Mucosa of rectum (tissue), 2 donors: ENCODE measurements at regions not wholly inside any gene's neighbourhood (a gene's known extent, or its start where the extent isn't known, plus 50 kb on each side); places are given as distances from the start of the nearest gene placed in this dataset.

Experiments used
- H3K27ac ChIP-seq, 2 donors: one replicate each; pipeline ENCODE4 v1.7.0; 2013; ENCODE audit warnings: inconsistent platforms in 2 of 2, low read depth in 2 of 2, low read length in 2 of 2
- H3K27me3 ChIP-seq, 2 donors: one replicate each; pipeline ENCODE4 v1.7.0; 2013; ENCODE audit warnings: low read length in 2 of 2; ENCODE audit not compliant: control insufficient read depth in 2 of 2, insufficient read depth in 2 of 2
- H3K36me3 ChIP-seq, 2 donors: one replicate each; pipeline ENCODE4 v1.7.0; 2013; ENCODE audit warnings: low read length in 2 of 2; ENCODE audit not compliant: control insufficient read depth in 2 of 2, insufficient read depth in 2 of 2
- H3K4me1 ChIP-seq, 2 donors: one replicate each; pipeline ENCODE4 v1.7.0; 2013; ENCODE audit warnings: low read length in 2 of 2, mild to moderate bottlenecking in 1 of 2; ENCODE audit not compliant: control insufficient read depth in 2 of 2, insufficient read depth in 2 of 2
- H3K4me3 ChIP-seq, 2 donors: one replicate each; pipeline ENCODE4 v1.7.0; 2013; ENCODE audit warnings: low read length in 2 of 2
- H3K9ac ChIP-seq, 2 donors: one replicate each; pipeline ENCODE4 v1.7.0; 2013; ENCODE audit warnings: low read length in 2 of 2, low read depth in 1 of 2, mild to moderate bottlenecking in 1 of 2
- H3K9me3 ChIP-seq, 2 donors: one replicate each; pipeline ENCODE4 v1.7.0; 2013; ENCODE audit warnings: low read length in 2 of 2; ENCODE audit not compliant: control insufficient read depth in 2 of 2
- donor health status: healthy.
- donor health status: Normal muscosa, but diverticular disease.

DNA sequence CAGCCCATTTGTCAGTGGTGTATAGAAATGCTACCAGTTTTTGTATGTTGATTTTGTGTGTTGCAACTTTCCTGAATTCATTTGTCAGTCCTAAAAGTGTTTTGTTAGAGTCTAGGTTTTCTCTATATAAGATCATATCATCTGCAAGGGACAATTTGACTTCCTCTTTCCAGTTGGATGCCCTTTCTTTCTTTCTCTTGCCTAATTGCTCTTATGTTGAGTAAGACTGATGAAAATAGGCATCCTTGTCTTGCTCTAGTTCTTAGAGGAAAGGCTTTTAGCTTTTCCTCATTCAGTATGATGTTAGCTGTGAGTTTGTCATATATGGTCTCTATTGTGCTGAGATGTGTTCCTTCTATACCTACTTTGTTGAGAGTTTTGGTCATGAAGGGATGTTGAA, 161.7 kb upstream of the TPK1 start:
- H3K4me1 ChIP-seq = no peaks in the 10 kb centered on the region
- H3K27me3 ChIP-seq = no peaks in the 10 kb centered on the region
- H3K27ac ChIP-seq = no peak overlapping the region
- no peaks in the 10 kb centered on the region for H3K36me3 ChIP-seq
- no peak overlapping the region for H3K9ac ChIP-seq
- H3K9me3 ChIP-seq = peaks cover 4 to 8% of the 10 kb centered on the region in 2 donors
- no peak overlapping the region for H3K4me3 ChIP-seq

DNA sequence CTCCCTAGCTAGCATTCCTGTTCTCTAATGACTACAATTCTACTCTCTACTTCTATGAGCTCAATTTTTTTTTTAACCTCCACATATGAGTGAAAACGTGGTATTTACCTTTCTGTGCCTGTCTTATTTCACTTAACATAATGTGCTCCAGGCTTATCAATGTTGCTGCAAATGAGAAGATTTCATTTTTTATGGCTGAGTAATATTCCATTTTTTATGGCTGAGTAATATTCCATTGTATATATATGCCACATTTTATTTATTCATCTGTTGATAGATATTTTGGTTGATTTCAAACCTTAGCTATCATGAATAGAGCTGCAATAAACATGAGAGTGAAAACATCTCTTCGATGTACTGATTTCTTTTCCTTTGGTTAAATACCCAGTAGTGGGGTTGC, 159.6 kb upstream of the TPK1 start:
- Histone ChIP-seq H3K9ac (no peak overlapping the region), H3K36me3 (no peaks in the 10 kb centered on the region), H3K4me1 (no peaks in the 10 kb centered on the region), H3K9me3 (peaks cover 0 to 8% of the 10 kb centered on the region in 2 donors), H3K27ac (no peak overlapping the region), H3K4me3 (no peak overlapping the region), H3K27me3 (no peaks in the 10 kb centered on the region)

DNA sequence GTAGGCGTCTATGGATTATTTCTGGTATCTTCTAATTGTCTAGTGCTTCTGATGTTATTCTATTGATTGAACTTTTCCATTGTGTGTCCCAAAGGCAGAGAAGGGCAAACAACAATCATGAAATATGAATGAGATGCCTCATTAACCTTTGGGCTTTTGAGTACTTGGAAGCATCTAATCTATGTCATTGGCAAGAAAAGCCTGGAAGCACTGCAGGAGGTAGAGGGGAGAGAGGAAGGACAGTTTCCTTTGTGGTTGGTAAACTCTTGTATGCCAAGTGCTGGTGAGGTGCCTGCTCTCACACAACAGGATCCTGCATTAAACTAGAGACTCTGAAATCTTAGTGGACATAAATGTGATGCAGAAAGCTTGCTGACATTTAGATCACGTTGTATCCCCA, 155.2 kb upstream of the TPK1 start:
- H3K36me3 ChIP-seq = no peaks in the 10 kb centered on the region
- H3K9ac ChIP-seq = no peak overlapping the region
- no peaks in the 10 kb centered on the region for H3K27me3 ChIP-seq

DNA sequence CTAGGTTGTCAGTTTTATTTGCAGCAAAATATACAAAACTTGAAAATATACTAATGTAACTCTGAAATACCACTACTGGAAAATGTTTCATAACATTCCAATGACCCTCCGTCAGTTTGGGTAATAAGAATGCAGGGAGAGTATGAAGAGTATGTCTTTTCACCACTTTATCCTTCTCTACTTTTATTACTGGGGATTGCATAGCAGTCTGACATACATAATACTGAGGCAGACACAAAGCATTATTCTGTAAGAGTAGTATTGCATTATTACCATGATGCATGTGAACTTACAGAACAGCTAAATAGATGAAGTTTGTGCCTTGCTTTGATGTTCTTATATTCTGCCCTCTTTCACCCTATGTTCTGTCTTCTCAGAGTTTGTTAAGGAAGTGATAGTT, 151.8 kb upstream of the TPK1 start:
- Histone ChIP-seq H3K27ac (no peak overlapping the region), H3K36me3 (no peaks in the 10 kb centered on the region), H3K4me3 (no peak overlapping the region), H3K9ac (no peak overlapping the region), H3K9me3 (no peaks in the 10 kb centered on the region), H3K27me3 (no peaks in the 10 kb centered on the region), H3K4me1 (no peaks in the 10 kb centered on the region)

More for the DNA sequence above, 155.2 kb upstream of the TPK1 start:
- H3K27ac ChIP-seq = no peak overlapping the region
- no peaks in the 10 kb centered on the region for H3K4me1 ChIP-seq
- H3K4me3 ChIP-seq = no peak overlapping the region
- no peaks in the 10 kb centered on the region for H3K9me3 ChIP-seq

DNA sequence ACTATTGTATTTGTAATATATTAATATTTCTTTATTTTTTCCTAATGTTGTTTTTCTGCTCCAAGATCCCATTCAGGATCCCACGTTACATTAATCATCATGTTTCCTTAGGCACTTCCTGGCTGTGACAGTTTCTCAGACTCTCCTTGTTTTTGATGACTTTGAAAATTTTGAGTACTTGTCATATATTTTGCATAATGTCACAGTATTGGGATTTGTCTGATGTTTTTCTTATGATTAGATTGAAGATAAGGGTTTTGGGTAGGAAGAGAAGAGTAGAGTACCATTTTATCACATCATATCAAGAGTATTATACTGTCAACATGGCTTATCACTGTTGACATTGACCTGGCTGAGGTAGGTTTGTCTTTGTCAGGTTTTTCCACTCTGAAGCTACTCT, 146.3 kb upstream of the TPK1 start:
- no peaks in the 10 kb centered on the region for H3K27me3 ChIP-seq
- H3K9ac ChIP-seq = no peak overlapping the region
- no peak overlapping the region for H3K27ac ChIP-seq
- no peaks in the 10 kb centered on the region for H3K4me1 ChIP-seq
- H3K4me3 ChIP-seq = no peak overlapping the region
- no peaks in the 10 kb centered on the region for H3K36me3 ChIP-seq
- H3K9me3 ChIP-seq = no peaks in the 10 kb centered on the region

DNA sequence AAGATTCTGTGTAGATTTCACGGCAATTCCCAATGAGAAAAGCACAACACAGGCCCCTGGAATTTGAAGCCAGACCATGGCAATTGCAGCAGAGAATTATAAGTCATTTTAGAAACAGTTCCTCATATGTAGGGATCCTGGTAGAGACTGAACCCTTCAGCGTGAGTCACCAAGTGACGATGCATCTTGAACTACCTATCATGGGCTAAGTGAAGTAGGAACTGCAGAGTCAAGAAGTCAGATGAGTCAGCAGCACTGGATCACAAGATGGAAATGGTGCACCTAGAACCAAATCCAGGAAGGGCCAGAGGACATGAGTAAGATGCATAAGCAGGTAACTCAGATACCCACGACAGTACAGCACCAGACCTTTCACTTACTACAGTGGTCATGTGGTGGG, 140.0 kb upstream of the TPK1 start:
- Histone ChIP-seq H3K9me3 (no peaks in the 10 kb centered on the region), H3K36me3 (no peaks in the 10 kb centered on the region), H3K4me3 (no peak overlapping the region), H3K4me1 (no peaks in the 10 kb centered on the region), H3K27ac (no peak overlapping the region), H3K27me3 (no peaks in the 10 kb centered on the region), H3K9ac (no peak overlapping the region)

DNA sequence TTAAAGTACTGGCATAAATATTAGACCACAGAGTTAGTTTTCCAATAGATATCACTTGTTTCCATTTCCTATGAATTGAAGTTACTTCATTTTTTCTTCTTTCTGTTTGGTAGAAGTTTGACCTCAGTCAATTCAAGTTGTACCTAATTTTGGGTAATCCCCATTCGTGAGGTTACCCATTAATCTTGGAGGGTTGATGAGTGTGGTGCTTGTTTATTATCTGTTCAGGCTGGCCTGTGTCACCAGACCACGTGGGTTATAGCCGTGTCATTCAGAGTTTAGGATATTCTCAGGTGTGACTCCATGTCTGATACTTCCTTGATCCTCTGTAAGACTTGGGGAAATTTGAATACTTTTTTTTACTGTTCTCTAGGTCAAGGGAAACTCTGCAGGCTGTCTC, 133.9 kb upstream of the TPK1 start:
- no peaks in the 10 kb centered on the region for H3K4me1 ChIP-seq
- H3K9me3 ChIP-seq = no peaks in the 10 kb centered on the region
- H3K27ac ChIP-seq = no peak overlapping the region
- no peak overlapping the region for H3K9ac ChIP-seq
- no peaks in the 10 kb centered on the region for H3K27me3 ChIP-seq
- H3K4me3 ChIP-seq = no peak overlapping the region
- no peaks in the 10 kb centered on the region for H3K36me3 ChIP-seq

DNA sequence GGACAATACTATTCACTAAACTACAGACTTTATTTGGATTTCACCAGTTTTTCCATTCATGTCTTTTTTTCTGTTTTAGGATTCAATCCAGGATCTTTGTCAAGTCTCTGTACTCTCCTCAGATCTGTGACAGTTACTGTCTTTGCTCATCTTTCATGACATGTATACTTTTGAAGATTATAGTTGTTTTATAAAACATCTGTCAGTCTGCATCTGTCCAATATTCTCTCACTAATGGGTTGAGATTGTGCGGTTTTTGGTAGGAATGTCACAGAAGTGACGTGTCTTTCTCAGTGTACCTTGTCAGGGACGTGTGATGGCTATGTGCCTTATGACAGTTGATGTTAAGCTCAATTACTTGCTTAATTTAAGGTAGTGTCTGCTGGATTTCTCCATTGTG, 124.9 kb upstream of the TPK1 start:
- H3K4me3 ChIP-seq = no peak overlapping the region
- H3K27ac ChIP-seq = no peak overlapping the region
- no peak overlapping the region for H3K9ac ChIP-seq
- H3K4me1 ChIP-seq = no peaks in the 10 kb centered on the region
- no peaks in the 10 kb centered on the region for H3K36me3 ChIP-seq
- H3K9me3 ChIP-seq = no peaks in the 10 kb centered on the region
- H3K27me3 ChIP-seq = no peaks in the 10 kb centered on the region

DNA sequence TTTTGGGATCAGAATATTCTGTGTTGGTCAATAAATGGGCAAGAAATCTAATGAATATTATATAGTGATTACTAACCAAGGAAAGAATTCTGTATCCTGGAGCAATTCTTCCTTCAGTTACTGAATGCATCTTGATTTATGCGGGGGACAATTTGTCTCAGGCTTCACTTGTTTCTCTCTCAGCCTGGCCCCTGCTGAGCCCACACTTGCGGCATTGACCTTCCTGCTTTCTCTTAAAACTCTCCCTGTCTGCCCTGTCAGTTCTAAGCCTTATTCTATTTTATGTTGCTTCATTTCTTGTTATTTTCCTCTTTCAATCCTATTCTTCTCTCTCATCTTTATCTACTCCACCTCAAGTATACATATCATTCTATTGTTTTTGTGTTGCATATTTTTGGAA, 122.1 kb upstream of the TPK1 start:
- Histone ChIP-seq H3K36me3 (no peaks in the 10 kb centered on the region), H3K4me3 (no peak overlapping the region), H3K9me3 (no peaks in the 10 kb centered on the region), H3K27me3 (no peaks in the 10 kb centered on the region), H3K4me1 (no peaks in the 10 kb centered on the region), H3K9ac (no peak overlapping the region), H3K27ac (no peak overlapping the region)

DNA sequence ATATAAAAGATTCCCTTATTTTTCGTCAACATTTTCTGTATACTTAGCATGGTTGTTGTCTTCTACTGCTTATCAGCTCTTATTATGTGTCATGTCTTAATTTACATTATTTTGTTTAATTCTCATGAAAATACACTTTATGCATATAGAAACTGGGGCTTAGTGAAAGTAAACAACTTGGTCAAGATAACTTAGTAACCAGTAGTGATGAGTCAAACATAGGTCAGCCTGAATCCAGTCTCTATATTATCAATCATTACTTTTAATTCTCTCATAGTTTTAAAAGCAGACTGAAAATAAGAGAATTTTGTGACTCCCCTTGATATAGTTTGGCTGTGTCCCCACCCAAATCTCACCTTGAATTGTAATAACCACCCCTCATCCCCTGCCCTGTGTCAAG, 119.6 kb upstream of the TPK1 start:
- H3K4me1 ChIP-seq = no peaks in the 10 kb centered on the region
- H3K27ac ChIP-seq = no peak overlapping the region
- no peaks in the 10 kb centered on the region for H3K27me3 ChIP-seq
- no peaks in the 10 kb centered on the region for H3K9me3 ChIP-seq
- no peak overlapping the region for H3K4me3 ChIP-seq
- H3K36me3 ChIP-seq = no peaks in the 10 kb centered on the region
- H3K9ac ChIP-seq = no peak overlapping the region

DNA sequence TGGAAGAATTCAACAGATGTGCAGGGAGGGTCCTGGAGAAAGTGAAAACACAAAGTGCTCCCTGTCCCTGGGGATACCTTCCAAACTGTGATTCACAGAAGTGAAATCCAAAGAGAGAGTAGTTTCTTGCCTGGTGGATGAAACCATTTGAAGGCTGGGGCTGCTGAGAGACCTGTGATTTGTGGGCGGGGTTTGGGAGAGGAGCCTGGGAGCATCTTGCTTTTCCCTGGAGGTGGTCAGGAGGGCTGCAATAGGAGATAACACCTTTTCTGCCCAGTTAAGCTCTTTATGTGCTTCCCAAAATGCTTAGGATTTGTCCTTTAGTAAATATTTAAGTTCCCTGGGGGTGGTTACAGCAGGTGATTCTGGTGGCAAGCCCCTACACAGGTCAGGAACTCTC, 105.3 kb upstream of the TPK1 start:
- Histone ChIP-seq H3K4me1 (no peaks in the 10 kb centered on the region), H3K9ac (no peak overlapping the region), H3K27ac (no peak overlapping the region), H3K36me3 (no peaks in the 10 kb centered on the region), H3K4me3 (no peak overlapping the region), H3K9me3 (no peaks in the 10 kb centered on the region), H3K27me3 (no peaks in the 10 kb centered on the region)
